Bronchial epithelial cell (primary cell): ENCODE measurements at regions not wholly inside any gene's neighbourhood (a gene's known extent, or its start where the extent isn't known, plus 50 kb on each side); places are given as distances from the start of the nearest gene placed in this dataset.
A peak's percentile ranks its signal among the peaks of the same experiment; 100 is the strongest.
"Not testable (repeated sequence)": the region's sequence is repeated elsewhere in the genome, so short reads cannot be mapped to it uniquely, and the experiment has no call there.

Source experiments
- DNase-seq: peaks from one replicate; pipeline ENCODE4 v3.0.0-alpha.2; 2010; ENCODE audit warnings: low read depth
- FAIRE-seq: peaks from 2 replicates; lab custom pipeline; 2011; peaks lifted over from hg19 to GRCh38; lab: Jason Lieb, UNC
- H3K27me3 ChIP-seq: 2 replicates; pipeline ENCODE4 v1.5.1; 2011; ENCODE audit warnings: low read length; ENCODE audit not compliant: control insufficient read depth, insufficient read depth
- H3K36me3 ChIP-seq: 2 replicates; pipeline ENCODE4 v1.5.1; 2011; ENCODE audit warnings: low read length; ENCODE audit not compliant: control insufficient read depth, insufficient read depth
- H3K4me3 ChIP-seq: 2 replicates; pipeline ENCODE4 v1.5.1; 2011; ENCODE audit warnings: mild to moderate bottlenecking, low read depth, low read length, control low read depth
- CTCF ChIP-seq: IDR thresholded peaks from 2 replicates; pipeline ENCODE4 v1.5.1; 2011; ENCODE audit warnings: mild to moderate bottlenecking, moderate library complexity, low read length, control low read depth, inconsistent platforms; ENCODE audit not compliant: insufficient read depth, severe bottlenecking

GRCh38 chr2:83104202-83104601, 1354.9 kb downstream of the SUCLG1 start:
- H3K36me3 ChIP-seq = no peaks in the 10 kb centered on the region
- FAIRE-seq (no peak), DNase-seq (no peak)
- no peak for TF ChIP-seq CTCF
- H3K27me3 ChIP-seq = no peaks in the 10 kb centered on the region
- no peak overlapping the region for H3K4me3 ChIP-seq

- DNase-seq (peak; percentile 79), FAIRE-seq (no peak)
- Histone ChIP-seq H3K36me3 (no peaks in the 10 kb centered on the region), H3K27me3 (no peaks in the 10 kb centered on the region), H3K4me3 (no peak overlapping the region)
- TF ChIP-seq CTCF = no peak
Measured at GRCh38 chr2:83103613-83104012, 1355.5 kb downstream of the SUCLG1 start.

- not testable (repeated sequence) for FAIRE-seq, DNase-seq
Measured at GRCh38 chr2:83089051-83089450, 1370.0 kb downstream of the SUCLG1 start.

GRCh38 chr2:83085869-83086268, 1373.2 kb downstream of the SUCLG1 start:
- Histone ChIP-seq H3K4me3 (no peak overlapping the region), H3K36me3 (no peaks in the 10 kb centered on the region), H3K27me3 (no peaks in the 10 kb centered on the region)
- no peak for TF ChIP-seq CTCF
- DNase-seq (no peak), FAIRE-seq (no peak)

More at GRCh38 chr2:83089051-83089450, 1370.0 kb downstream of the SUCLG1 start:
- not testable (repeated sequence) for H3K36me3 ChIP-seq, H3K27me3 ChIP-seq, H3K4me3 ChIP-seq

GRCh38 chr2:83081826-83082690, 1377.0 kb downstream of the SUCLG1 start:
- H3K36me3 ChIP-seq = no peaks in the 10 kb centered on the region
- FAIRE-seq = no peak
- TF ChIP-seq CTCF = no peak
- DNase-seq = peak; percentile 35
- H3K4me3 ChIP-seq = no peak overlapping the region
- H3K27me3 ChIP-seq = no peaks in the 10 kb centered on the region

- Histone ChIP-seq H3K27me3 (no peaks in the 10 kb centered on the region), H3K4me3 (no peak overlapping the region), H3K36me3 (no peaks in the 10 kb centered on the region)
- TF ChIP-seq CTCF = no peak
- no peak for FAIRE-seq
- no peak for DNase-seq
Measured at GRCh38 chr2:83079007-83079406, 1380.1 kb downstream of the SUCLG1 start.
